Activated naive CD4-positive, alpha-beta T cell treated with anti-CD3 and anti-CD28 coated beads, Interleukin-2, amount 50 U/mL, for 72 hours (primary cell): ENCODE measurements at regions not wholly inside any gene's neighbourhood (a gene's known extent, or its start where the extent isn't known, plus 50 kb on each side); places are given as distances from the start of the nearest gene placed in this dataset.

ENCODE experiments used
- ATAC-seq, 2 donors: fragments of 150-1000 bp; cut with Tn5 transposase; 2 replicates each; pipeline ENCODE4 v1.10.0; 2021; ENCODE audit warnings: mild to moderate bottlenecking in 2 of 2, moderate library complexity in 2 of 2
- DNase-seq, 2 donors: peaks; one replicate each; pipeline ENCODE4 v3.0.0; 2021 to 2022; ENCODE audit warnings: low spot score in 2 of 2
- H3K27ac Mint-ChIP-seq, 2 donors: one replicate each; pipeline ENCODE4 v1.8.0; 2022; ENCODE audit warnings: mild to moderate bottlenecking in 2 of 2, mixed read lengths in 2 of 2
- H3K36me3 Mint-ChIP-seq, 2 donors: one replicate each; pipeline ENCODE4 v1.8.0; 2022; ENCODE audit warnings: mixed read lengths in 2 of 2
- H3K9me3 Mint-ChIP-seq, 2 donors: one replicate each; pipeline ENCODE4 v1.8.0; 2022; ENCODE audit warnings: mixed read lengths in 2 of 2

DNA sequence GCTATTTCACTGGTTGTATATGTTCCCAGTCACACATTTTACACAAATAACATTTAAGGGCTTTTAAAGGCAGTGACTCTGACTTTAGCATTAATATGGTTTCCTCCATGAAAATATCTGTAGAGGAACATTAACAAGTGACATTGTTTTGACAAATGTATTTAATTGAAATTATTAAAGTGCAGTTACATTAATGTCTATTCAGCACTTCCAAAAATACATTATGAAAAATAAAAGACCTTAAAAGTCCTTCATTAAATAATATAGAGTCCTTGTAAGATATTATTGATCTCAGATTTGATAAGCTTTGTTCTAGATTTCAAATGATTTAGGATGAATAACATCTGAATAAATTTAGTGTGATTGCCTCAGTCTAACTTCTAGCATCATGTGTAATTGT lies 951.9 kb upstream of the CHORDC1 start:
- Mint-ChIP-seq H3K9me3 (peaks cover 24 to 33% of the 10 kb centered on the region in 2 donors), H3K36me3 (no peaks in the 10 kb centered on the region), H3K27ac (no peak overlapping the region)
- no peak for ATAC-seq
- no peak for DNase-seq

DNA sequence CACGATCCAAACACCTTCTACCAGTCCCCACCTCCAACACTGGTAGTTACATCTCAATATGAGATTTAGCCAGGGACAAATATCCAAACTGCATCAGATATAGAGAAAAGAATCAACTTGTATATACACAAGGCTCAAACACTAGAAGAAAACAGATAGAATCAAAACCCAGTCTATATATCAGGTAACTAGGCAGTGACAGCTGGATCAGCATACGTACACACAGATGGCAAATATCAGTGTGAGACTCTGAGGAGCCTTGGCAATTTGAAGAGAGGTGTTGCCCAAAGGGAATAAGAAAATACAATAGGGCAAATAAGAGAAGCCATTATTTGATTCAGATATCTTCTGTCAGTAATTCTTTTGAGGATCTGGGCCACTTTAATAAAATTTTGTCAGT lies 951.3 kb upstream of the CHORDC1 start:
- H3K36me3 Mint-ChIP-seq: no peaks in the 10 kb centered on the region
- no peak overlapping the region for H3K27ac Mint-ChIP-seq
- H3K9me3 Mint-ChIP-seq: peaks cover 27 to 39% of the 10 kb centered on the region in 2 donors
- ATAC-seq (no peak), DNase-seq (no peak)

DNA sequence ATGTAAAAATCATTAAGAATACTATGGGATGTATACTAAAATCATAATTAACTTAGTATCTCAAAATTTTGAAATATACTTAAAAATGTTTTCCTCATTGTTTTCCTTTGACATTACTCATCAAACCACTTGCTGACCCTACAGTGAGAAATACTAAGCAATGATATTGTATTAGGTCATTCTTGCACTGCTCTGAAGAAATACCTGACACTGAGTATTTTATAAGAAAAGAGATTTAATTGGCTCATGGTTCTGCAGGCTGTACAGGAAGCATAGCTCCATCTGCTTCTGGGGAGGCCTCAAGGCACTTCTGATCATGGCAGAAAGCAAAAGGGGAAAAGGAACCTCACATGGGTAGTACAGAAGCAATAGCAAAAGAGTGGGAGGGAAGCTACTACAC lies 950.9 kb upstream of the CHORDC1 start:
- ATAC-seq: no peak

DNA sequence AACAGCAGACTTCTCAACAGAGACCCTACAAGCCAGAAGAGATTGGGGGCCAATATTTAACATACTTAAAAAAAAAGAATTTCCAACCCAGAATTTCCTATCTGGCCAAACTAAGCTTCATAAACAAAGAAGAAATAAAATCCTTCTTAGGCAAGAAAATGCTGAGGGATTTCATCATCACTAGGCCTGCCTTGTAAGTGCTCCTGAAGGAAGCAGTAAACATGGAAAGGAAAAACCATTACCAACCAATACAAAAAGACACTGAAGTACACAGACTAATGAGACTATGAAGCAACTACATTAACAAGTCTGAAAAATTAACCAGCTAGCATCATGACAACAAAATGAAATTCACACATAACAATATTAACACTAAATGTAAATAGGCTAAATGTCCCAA lies 947.9 kb upstream of the CHORDC1 start:
- Mint-ChIP-seq H3K9me3 (peaks cover 23 to 27% of the 10 kb centered on the region in 2 donors), H3K27ac (no peak overlapping the region), H3K36me3 (no peaks in the 10 kb centered on the region)
- DNase-seq (no peak), ATAC-seq (no peak)

More for the DNA sequence above, 950.9 kb upstream of the CHORDC1 start:
- no peak for DNase-seq
- H3K27ac Mint-ChIP-seq: no peak overlapping the region
- no peaks in the 10 kb centered on the region for H3K36me3 Mint-ChIP-seq
- peaks cover 29 to 41% of the 10 kb centered on the region in 2 donors for H3K9me3 Mint-ChIP-seq

DNA sequence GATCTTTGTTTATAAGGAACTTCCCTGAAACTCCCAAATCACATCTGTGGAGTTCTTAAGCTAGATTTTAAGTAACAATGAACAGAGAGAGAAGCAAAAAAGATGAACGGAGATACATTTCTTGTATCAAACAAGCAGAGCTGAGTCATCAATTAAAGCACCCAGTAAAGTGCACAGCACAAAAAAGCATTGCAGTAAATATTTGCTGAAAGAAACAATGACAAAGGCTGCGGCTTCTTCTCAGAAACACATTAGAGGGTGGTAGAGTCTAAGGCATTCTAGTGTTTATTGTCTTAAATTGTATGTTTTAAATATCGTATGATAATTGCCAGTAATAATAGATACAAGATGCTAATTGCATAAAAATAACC lies 941.6 kb upstream of the CHORDC1 start:
- H3K9me3 Mint-ChIP-seq: peaks cover 12 to 16% of the 10 kb centered on the region in 2 donors
- ATAC-seq (no peak), DNase-seq (no peak)
- no peaks in the 10 kb centered on the region for H3K36me3 Mint-ChIP-seq
- H3K27ac Mint-ChIP-seq: no peak overlapping the region

DNA sequence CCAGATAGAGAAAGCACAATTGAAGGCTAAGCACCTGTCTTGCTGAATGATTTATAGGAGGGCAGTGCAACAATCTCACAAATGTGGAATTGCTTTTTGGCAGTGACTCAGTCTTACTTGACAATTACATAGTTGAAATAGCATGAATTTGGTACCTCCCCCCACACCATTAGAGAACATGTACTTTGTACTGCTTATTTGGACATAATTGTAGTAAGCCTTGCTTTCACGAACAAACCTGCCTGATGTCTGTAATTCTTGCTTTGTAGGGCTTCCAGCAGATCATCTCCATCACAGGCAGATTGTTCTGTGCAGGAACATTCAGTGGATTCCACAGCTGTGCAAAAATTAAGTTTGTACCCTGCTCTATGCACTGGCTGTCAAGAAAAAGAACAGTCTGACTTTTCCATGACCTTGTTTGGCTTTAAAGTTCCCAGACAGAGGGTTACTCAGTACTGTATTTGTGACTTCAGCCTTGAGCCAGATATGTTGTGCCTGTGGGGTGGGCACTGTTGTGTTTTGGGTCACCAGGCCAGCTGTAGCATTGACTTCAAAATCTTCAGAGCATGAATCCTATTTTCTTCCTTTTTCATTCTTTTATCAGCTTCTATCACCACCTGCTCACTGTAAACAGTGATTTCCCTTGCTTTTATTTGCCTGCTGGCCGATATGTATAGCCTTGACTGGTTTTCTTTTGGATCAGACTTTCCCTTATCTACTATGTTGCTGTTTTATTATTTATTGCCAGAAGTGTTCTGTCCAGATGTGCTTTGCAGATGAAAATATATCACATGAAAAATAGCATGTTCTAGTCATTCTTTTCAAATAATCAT lies 941.0 kb upstream of the CHORDC1 start:
- Mint-ChIP-seq H3K36me3 (no peaks in the 10 kb centered on the region), H3K27ac (no peak overlapping the region), H3K9me3 (peaks cover 8 to 11% of the 10 kb centered on the region in 2 donors)
- DNase-seq (no peak), ATAC-seq (no peak)

DNA sequence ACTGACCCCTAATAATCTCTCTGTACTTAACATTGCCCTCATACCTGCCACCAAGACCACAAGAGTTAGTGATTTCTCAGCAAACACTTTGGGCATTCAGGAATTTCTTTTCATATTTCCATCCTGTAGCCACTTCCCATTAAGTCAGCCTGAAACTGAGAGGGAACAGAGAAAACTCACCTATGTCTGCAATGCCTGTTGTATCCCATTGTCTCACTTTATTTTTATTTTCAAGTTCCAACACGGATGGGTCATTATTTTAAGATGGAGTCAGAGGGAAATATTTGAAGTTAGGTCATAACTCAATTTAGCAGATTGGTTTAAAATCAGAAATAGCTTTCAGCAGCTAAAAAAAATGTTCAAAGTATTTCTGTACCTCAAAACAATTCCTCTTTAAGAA lies 937.8 kb upstream of the CHORDC1 start:
- no peaks in the 10 kb centered on the region for H3K36me3 Mint-ChIP-seq
- no peak for ATAC-seq
- H3K27ac Mint-ChIP-seq: no peak overlapping the region
- no peak for DNase-seq
- H3K9me3 Mint-ChIP-seq: peaks cover 8 to 15% of the 10 kb centered on the region in 2 donors

DNA sequence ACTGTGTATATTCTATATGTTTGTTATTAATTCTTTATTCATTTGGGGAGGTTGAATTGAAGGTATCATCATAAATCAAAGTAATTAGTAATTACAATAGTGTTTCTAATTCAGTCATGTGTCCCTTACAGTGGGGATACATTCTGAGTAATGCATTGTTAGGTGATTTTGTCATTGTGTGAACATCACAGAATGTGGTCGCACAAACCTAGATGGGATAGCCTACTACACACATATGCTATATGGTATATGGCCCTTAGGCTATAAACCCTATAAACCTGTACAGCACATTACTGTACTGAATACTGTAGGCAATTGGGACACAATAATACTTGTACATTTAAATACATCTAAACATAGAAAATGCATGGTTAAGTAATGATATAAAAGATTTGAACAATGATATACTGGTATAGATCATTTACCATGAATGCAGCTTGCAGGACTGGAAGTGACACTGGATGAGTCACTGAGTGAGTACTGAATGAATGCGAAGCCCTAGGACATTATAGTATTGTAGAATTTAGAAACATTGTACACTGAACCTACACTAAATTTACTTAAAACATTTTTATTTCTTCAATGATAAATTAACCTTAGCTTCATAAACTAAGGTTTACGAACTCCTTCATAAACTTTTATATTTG lies 936.2 kb upstream of the CHORDC1 start:
- Mint-ChIP-seq H3K36me3 (no peaks in the 10 kb centered on the region), H3K9me3 (peaks cover 4 to 8% of the 10 kb centered on the region in 2 donors), H3K27ac (no peak overlapping the region)
- ATAC-seq (no peak), DNase-seq (no peak)

DNA sequence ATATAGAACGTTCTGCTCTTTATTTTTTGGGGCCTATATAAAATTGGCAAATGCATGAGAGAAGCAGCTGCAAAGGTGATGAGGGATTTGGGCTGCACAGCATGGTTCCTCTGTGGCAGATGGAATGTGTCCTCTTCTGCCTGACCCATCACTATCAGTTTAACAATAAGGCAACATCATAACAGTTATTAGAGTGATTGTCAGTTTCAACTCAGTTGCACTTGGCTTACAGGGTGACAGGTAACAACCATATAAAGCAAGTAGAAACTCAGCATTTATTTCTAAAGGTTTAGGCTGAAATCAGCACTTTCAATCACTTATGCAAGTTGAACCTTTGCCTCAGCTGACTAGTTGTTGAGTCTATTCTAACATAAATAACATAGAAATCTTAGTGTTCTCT lies 935.4 kb upstream of the CHORDC1 start:
- Mint-ChIP-seq H3K36me3 (no peaks in the 10 kb centered on the region), H3K9me3 (peaks cover 4 to 9% of the 10 kb centered on the region in 2 donors), H3K27ac (no peak overlapping the region)
- no peak for ATAC-seq
- DNase-seq: no peak

DNA sequence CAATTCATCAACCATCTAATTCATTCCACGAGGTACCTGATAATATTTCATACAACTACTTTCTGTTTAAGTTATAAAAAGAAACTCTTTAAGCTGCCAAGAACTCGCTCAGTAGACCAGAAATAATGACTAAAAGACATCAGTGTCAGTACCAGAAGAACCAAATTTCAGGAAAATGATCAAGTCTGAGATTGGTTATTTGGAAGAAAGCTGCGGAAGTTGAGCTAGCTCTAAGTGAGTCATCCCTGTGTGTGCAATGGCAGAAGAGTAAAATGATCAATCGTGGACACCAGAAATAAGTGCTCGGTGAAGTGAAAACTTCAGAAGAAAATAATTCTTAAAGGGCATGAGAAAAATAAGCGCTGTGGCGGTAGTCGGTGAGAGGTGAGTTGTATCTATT lies 933.2 kb upstream of the CHORDC1 start:
- peaks cover 6% of the 10 kb centered on the region in 2 donors for H3K36me3 Mint-ChIP-seq
- peaks cover 15 to 24% of the 10 kb centered on the region in 2 donors for H3K9me3 Mint-ChIP-seq
- DNase-seq (no peak), ATAC-seq (no peak)
- no peak overlapping the region for H3K27ac Mint-ChIP-seq

DNA sequence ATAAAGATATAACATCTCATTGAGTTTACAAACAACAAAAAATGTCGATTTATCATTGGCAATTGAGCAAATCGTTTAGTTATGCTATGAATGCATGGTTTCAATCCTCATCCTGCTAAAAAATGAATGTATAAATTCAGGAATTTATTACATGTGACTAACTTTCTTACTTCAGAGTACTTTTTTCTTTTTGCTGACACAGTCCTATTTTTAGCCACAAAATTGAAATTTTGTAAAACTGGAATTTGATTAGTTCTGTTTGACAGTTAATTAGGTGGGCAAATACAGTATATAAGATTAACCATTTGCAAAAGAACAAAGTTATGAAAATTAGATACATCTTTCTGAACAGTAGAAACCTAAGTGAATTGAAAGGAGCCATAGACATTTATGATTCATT lies 925.0 kb upstream of the CHORDC1 start:
- Mint-ChIP-seq H3K36me3 (peaks cover 3% of the 10 kb centered on the region in 2 donors), H3K9me3 (peaks cover 16 to 20% of the 10 kb centered on the region in 2 donors), H3K27ac (no peak overlapping the region)
- DNase-seq: no peak
- ATAC-seq: no peak

DNA sequence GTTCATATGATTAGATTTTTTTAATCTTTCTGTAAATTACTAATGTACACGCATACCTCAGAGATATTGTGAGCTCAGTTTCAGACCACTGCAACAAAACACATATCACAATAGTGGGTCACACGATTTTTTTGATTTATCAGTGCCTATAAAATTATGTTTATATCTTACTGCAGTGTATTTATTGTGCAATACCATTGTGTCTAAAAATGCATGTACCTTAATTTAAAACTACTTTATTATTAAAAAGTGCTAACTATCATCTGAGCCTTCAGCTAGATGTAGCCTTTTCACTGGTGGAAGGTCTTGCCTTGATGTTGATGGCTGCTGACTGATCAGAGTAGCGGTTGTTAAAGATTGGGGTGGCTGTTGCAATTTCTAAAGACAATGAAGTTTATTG lies 918.8 kb upstream of the CHORDC1 start:
- no peaks in the 10 kb centered on the region for H3K36me3 Mint-ChIP-seq
- DNase-seq (no peak), ATAC-seq (no peak)
- H3K27ac Mint-ChIP-seq: no peak overlapping the region
- H3K9me3 Mint-ChIP-seq: peaks cover under 1 to 4% of the 10 kb centered on the region in 2 donors

DNA sequence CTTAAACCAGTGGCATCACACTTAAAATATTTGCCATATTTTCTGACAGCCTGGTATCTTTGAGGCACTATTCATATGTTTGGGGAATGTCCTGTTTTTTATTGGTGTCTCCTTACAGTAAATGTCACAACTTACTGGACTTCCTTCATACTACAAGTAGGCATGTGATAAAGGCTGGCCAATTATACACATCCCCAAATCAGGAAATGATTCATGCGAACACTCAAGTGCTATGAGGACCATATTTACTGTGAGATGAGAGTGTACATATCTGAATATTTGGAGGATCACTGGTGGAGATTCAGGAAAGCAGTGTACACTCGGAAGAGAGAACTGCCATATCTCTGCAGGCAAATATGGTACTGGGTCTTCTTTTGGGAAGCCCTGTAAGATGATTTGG lies 913.8 kb upstream of the CHORDC1 start:
- Mint-ChIP-seq H3K27ac (no peak overlapping the region), H3K36me3 (no peaks in the 10 kb centered on the region), H3K9me3 (peaks cover 3 to 5% of the 10 kb centered on the region in 2 donors)
- DNase-seq (no peak), ATAC-seq (no peak)

DNA sequence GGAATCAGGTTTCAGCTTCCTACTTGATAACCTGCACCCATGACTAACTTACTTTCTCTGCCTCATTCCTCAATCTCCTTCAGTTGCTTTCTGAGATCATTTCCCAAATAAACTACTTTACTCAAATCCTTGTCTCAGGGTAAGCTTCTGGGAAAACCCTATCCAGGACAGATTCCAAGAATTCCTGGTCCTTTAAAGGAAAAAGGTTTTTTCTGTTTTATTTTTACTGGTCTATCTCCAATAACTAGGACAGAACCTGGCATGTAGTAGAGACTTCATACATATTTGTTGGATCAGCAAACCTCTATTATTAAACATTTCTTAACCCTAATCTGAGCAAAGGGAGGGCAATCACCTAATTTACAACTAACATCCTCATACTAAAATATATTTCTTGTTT lies 910.5 kb upstream of the CHORDC1 start:
- ATAC-seq (no peak), DNase-seq (no peak)
- Mint-ChIP-seq H3K9me3 (peaks cover 3 to 5% of the 10 kb centered on the region in 2 donors), H3K27ac (no peak overlapping the region), H3K36me3 (no peaks in the 10 kb centered on the region)

DNA sequence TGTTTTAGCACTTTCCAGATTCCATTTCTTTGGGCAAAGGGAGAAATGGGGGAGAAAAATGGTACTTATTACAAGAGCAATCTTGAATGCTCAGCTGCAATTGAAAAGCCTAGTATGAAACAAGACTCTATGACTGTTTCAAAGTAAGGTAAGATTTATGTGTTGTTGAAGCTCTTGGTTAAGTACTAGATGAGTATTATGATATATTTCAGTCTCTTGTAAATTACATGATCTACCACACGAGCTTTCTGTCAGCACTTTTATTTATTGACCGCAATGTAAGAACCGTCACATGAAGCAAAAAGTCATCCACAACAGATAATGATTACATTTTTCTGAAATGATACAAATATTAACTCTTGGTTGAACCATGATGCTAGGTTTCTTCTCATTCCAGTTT lies 906.7 kb upstream of the CHORDC1 start:
- ATAC-seq (no peak), DNase-seq (no peak)
- H3K27ac Mint-ChIP-seq: no peak overlapping the region
- H3K36me3 Mint-ChIP-seq: no peaks in the 10 kb centered on the region
- H3K9me3 Mint-ChIP-seq: peaks cover 4 to 10% of the 10 kb centered on the region in 2 donors

DNA sequence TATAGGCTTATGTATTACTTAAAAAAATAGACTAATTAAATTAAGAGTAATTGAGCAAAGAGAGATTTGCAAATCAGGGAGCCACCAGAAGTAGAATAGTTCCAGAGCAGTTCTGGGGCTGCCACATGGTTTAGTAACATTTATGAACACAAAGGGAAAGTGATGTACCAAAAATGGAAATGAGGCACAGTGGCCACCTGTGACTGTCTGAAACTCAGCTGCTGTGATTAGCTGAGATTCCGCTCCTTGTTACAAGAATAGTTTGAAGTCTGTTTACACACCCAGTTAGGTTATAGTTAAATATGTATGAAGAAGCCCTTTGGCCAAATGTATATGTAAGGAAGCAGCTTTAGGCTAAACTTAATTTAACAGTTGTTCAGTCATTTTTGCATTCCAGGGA lies 901.5 kb upstream of the CHORDC1 start:
- Mint-ChIP-seq H3K9me3 (peaks cover 8 to 16% of the 10 kb centered on the region in 2 donors), H3K27ac (no peak overlapping the region), H3K36me3 (no peaks in the 10 kb centered on the region)
- ATAC-seq: no peak
- DNase-seq: no peak

DNA sequence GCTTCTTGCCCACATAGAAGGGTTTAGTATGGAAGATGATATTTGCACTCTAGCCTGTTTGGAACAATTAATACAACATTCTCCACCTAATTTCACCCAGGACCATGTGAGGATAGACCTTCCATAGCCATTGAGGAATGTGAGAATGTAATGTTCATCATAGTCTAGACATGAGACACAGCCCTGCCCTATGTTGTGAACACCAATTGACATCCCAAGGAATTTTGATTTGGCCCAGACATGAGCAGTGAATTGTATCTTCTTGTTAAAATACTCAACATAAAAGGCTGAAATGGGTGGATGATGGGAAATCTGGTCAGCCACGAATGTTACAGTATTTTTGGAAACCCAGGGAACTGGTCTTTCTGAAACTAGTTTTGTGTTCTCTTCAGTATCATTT lies 892.3 kb upstream of the CHORDC1 start:
- Mint-ChIP-seq H3K27ac (no peak overlapping the region), H3K36me3 (no peaks in the 10 kb centered on the region), H3K9me3 (peaks cover 12 to 17% of the 10 kb centered on the region in 2 donors)
- DNase-seq (no peak), ATAC-seq (no peak)

DNA sequence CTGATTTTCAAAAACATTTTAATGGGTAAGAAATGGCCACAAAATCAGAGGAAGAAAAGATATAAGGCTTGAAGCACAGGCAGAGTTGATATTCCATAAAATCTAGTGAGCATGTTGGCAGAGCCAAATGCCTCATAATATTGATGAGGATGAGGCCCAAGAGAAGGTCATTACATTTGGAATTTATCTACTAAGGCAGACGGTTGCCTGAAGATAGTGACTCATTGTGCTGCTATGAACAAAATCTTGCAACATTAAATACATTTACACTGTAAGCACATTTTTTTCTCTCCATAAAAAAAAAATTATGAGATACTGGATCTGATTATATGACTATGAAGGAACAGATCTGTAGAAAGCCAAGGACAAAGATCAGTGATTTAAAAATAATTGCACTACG lies 881.4 kb upstream of the CHORDC1 start:
- ATAC-seq: no peak
- DNase-seq: no peak

More for the DNA sequence above, 881.4 kb upstream of the CHORDC1 start:
- Mint-ChIP-seq H3K36me3 (no peaks in the 10 kb centered on the region), H3K27ac (no peak overlapping the region), H3K9me3 (peaks cover 4 to 7% of the 10 kb centered on the region in 2 donors)
